GM11168 (cell line): ENCODE measurements at regions not wholly inside any gene's neighbourhood (a gene's known extent, or its start where the extent isn't known, plus 50 kb on each side); places are given as distances from the start of the nearest gene placed in this dataset.

ENCODE experiments used
- in situ Hi-C: fragments of 300-500 bp; cut with MboI; formaldehyde crosslinking; loops from one replicate; pipeline ENCODE4 v1.12.0; 2022; ENCODE audit warnings: low sequenced_read_pairs; ENCODE audit not compliant: unreplicated experiment

- in situ Hi-C loops, result no loop called here
Measured at GRCh38 chr5:91690921-91691320, 307.8 kb upstream of the ARRDC3 start.

DNA sequence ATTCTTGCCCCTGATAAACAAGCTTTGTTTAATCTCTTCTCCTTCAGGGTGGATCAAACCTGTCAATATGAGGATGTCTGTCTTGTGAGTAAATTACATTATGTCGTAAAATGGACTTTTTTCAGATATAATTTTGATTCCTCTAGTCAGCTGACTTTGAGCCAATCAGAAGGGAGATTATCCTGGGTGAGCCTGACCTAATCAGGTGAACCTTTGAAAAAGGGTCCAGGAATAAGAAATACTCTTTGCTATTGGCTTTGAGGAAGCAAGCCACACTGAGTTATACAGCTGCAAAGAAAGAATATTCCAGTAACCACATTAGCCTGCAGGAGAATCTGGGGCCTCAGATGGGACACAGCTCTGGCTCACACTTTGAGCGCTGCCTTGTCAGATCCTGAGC is 304.3 kb upstream of the ARRDC3 start:
- in situ Hi-C loops, result no loop called here

- in situ Hi-C loops, result no loop called here
Measured at GRCh38 chr5:91684625-91685024, 301.5 kb upstream of the ARRDC3 start.

GRCh38 chr5:91670563-91670962 is 287.4 kb upstream of the ARRDC3 start:
- in situ Hi-C loops, result no loop called here

- in situ Hi-C loops, result no loop called here
Measured at GRCh38 chr5:91670122-91670521, 287.0 kb upstream of the ARRDC3 start.

DNA sequence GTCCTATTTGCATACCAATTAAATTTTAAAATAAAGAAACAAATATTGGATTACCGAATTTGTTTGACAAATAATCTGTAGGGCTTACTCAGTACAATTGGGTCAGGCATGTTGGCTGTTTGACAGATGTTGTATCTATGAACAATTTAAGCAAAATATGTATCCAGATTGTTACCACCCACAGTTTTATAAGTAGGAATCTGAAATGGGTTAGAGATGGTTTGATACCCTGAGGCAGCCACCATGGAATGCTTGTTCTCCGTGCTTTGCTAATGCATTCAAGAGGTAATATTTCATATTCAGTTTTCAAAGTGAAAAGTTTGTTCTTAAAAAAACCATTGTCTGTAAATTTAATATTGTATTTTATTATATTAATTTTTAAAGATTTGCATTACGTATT is 285.1 kb upstream of the ARRDC3 start:
- in situ Hi-C loops, result no loop called here

- in situ Hi-C loops, result no loop called here
Measured at GRCh38 chr5:91652678-91653077, 269.6 kb upstream of the ARRDC3 start.

GRCh38 chr5:91651704-91652103 is 268.6 kb upstream of the ARRDC3 start:
- in situ Hi-C loops, result no loop called here

DNA sequence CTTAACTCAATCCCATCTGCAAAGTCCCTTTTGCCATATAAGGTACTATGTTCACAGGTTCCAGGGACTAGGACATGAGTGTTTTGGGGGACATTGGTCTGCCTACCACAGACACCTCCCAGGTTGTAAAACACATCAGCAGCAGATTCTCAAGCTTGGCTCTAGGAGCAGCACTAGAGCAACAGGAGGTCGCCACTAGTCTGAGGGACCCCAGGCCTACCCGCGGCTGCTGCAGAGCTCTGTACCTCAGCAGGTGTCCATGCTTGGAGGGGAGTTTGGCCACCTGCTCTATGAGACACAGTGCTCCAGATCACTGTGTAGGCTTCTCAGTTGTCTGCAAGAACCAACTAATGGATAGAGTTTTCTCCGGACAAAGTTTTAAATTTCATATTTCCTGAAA is 262.2 kb upstream of the ARRDC3 start:
- in situ Hi-C loops, result no loop called here

GRCh38 chr5:91643797-91644196 is 260.7 kb upstream of the ARRDC3 start:
- in situ Hi-C loops, result no loop called here

DNA sequence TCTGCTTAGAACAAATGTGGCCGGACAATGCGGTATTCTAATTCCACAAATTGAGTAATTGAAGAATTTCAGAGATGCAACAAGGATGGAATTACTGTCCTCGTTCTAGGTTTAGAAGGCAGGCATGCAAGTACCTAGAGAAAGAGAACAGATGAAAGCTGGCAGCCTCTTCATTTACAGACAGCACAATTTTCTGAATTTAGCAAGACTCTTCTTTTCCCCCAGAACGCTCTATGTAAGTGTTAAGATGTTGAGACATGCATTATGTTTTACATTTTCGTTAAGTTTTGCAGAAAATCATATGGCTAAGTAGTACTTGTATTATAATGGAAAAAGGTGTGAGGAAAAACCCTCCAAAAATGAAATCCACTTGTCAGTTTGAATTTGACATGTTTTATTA is 259.5 kb upstream of the ARRDC3 start:
- in situ Hi-C loops, result no loop called here

DNA sequence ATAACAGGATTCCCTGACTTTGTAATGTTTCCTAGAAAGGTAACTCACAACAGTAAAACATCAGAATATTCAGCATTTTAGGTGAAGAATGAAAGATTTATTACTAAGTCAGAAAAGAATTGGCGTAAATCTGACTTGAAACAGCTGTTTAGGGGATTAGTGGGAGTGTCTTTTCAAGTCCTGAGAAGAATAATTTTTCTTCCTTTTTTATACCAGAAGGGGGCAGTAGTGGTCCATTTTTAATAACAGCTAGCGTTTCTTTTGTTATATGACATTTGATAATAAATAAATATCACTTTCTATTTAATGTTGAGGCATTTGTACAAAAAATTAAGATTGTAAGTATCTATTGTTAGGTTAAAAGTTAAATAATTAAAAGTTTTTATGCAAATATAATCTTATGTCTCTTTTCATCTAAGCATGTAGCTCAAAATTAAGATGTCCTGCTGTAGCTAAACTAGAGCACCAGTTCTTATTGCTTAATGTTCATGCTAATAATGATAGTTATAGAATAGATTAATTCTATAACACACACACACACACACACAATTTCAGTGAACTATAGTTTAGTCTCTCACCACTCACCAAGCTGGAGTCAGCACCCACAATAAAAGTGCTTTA is 258.7 kb upstream of the ARRDC3 start:
- in situ Hi-C loops, result no loop called here

DNA sequence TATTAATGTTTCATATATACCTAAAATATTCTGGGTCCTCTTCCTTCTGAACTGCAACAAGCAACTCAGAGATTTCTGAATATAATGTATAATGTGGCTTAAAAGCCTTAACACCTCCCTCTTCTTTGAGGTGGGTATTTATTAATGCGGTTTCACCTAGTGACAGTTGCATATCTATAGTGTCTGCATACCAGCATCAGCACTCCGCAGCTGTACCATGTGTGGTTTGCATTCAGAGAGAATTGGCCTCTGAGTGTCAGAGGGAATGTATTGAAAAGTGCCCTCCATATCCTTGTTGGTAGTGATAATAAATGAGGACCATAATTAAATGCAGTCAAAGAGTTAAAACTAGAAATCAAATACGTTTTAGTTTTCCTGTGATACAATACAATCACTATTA is 256.6 kb upstream of the ARRDC3 start:
- in situ Hi-C loops, result no loop called here

- in situ Hi-C loops, result no loop called here
Measured at GRCh38 chr5:91638010-91638409, 254.9 kb upstream of the ARRDC3 start.

DNA sequence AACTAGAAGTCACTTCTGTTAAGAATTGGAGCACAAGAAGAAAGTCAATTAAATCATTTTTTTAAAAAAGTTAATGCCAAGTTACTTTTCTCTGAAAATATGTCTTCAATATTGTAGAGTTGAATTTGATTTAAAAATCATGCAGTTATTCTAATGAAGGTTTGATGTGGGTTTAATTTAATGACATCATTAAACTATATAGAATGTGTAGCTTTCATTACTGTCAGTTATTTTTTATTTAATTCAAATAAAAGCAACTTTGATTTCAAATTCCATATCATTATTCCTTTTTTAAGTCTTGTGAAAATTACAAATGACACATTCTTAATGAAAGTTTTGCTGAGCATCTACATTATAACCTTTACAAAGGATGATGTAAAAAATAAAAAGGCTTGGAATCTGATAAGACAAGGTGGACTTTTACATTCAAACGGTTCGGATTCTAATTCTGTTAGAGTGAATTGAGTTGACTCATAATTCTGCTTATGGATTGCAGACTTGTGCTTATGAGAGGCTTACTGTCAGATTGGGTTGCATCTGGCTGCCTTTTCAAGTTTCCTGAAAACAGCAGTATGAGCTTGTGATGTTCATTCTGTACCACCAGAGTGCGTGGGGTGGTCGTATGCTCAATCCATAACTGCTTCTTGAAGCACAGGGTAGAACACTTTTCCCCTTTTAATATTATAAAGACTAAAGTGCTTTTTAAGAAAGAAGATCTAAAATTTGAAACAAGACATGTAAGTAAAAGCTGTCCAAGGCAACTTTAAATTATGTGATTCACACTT is 253.0 kb upstream of the ARRDC3 start:
- in situ Hi-C loops, result no loop called here

- in situ Hi-C loops, result no loop called here
Measured at GRCh38 chr5:91632871-91633270, 249.8 kb upstream of the ARRDC3 start.

GRCh38 chr5:91611746-91612145 is 228.6 kb upstream of the ARRDC3 start:
- in situ Hi-C loops, result no loop called here

- in situ Hi-C loops, result no loop called here
Measured at GRCh38 chr5:91607675-91608074, 224.6 kb upstream of the ARRDC3 start.

DNA sequence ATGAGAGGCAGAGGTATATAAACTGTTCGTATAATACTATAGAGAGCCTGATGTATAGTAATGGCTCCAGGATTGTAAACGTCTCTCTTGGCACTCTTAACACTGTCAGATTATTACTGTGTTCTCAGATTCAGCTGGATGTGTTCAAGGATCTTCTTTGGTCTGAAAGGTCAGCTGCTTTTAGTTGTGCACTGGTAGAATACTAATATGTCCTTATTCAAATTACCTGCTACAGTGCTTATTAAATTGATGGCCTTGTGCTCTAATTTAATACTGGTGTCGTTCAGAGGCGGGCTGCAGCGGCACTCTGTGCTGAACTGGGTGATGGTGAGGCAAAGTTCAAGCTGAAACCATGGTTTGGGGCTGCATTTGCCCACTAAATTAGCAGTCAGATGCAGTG is 216.7 kb upstream of the ARRDC3 start:
- in situ Hi-C loops, result no loop called here

DNA sequence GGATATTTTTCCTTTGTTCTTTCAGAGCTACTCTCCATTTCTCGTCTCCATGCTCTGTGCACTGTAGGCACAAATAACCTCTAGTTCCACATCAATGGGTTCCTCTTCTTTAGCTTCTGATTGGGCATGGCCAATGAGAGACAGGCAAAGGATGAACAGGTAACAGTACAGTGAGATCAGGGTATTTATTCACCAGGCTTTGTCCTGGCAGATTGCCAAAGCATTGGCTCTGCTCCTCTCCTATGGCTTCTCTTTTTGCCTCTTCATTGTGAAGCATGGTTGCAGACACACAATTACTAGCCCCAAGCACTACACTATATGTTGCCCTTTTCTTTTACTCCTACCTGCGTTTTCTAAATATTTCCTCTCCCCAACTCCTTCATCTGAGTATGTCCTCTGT is 215.1 kb upstream of the ARRDC3 start:
- in situ Hi-C loops, result no loop called here

- in situ Hi-C loops, result no loop called here
Measured at GRCh38 chr5:91595424-91595823, 212.3 kb upstream of the ARRDC3 start.

- in situ Hi-C loops, result no loop called here
Measured at GRCh38 chr5:91591076-91591475, 208.0 kb upstream of the ARRDC3 start.
